Thymus (tissue), 11 donors: ENCODE measurements at regions not wholly inside any gene's neighbourhood (a gene's known extent, or its start where the extent isn't known, plus 50 kb on each side); places are given as distances from the start of the nearest gene placed in this dataset.

ENCODE experiments used
- DNase-seq, 9 donors: peaks; one replicate each; pipeline ENCODE4 v3.0.0-alpha.2; 2013; ENCODE audit warnings: low spot score in 9 of 9, low read depth in 6 of 9, missing footprints in 1 of 9
- H3K27ac ChIP-seq, 2 donors: one replicate each; pipeline ENCODE4 v1.5.1; 2013; ENCODE audit warnings: control low read depth in 1 of 2, low read depth in 1 of 2, low read length in 1 of 2, mild to moderate bottlenecking in 1 of 2, moderate library complexity in 1 of 2
- H3K27me3 ChIP-seq, 2 donors: one replicate each; pipeline ENCODE4 v1.5.1; 2013; ENCODE audit warnings: low read length in 1 of 2; ENCODE audit not compliant: control insufficient read depth in 2 of 2, insufficient read depth in 1 of 2
- H3K36me3 ChIP-seq, 2 donors: one replicate each; pipeline ENCODE4 v1.5.1; 2013; ENCODE audit warnings: low read length in 1 of 2, mild to moderate bottlenecking in 1 of 2, moderate library complexity in 1 of 2; ENCODE audit not compliant: control insufficient read depth in 2 of 2, insufficient read depth in 2 of 2
- H3K4me1 ChIP-seq, 2 donors: one replicate each; pipeline ENCODE4 v1.5.1; 2013; ENCODE audit warnings: low read length in 2 of 2; ENCODE audit not compliant: control insufficient read depth in 2 of 2, insufficient read depth in 2 of 2
- H3K4me3 ChIP-seq, 2 donors: one replicate each; pipeline ENCODE4 v1.5.1; 2013; ENCODE audit warnings: low read length in 2 of 2, control low read depth in 1 of 2, mild to moderate bottlenecking in 1 of 2
- H3K9me3 ChIP-seq, 2 donors: one replicate each; pipeline ENCODE4 v1.5.1; 2013; ENCODE audit warnings: low read length in 1 of 2, mild to moderate bottlenecking in 1 of 2; ENCODE audit not compliant: control insufficient read depth in 2 of 2, insufficient read depth in 1 of 2
- WGBS: extraction: QIAGEN DNeasy Blood & Tissue Kit; methylation state at CpG from one replicate; pipeline ENCODE4 v1.1.7; 2013; 5-methylcytosine and 5-hydroxymethylcytosine counted together
- donor health status: healthy.

DNA sequence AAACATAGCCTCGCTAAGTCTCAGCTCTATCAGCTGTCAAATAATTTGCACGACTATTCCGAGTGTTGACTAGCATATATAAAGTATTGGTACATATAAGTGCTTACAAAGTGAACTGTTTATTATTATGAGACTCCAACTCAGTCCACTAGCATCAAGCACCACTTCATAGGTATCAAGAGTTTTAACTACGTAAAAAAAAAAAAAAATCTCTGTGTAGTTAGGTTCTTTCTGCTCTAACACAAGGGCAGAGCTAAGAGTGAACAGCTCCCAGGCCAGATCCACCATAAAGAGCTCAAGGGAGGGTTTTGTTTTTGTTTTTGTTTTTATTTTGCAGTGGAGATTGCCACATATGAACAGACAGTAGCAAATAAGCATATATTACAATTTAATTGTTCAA is 309.8 kb upstream of the SGK1 start:
- WGBS, result 97% methylated on average over 4 of the region's 4 CpGs
- Histone ChIP-seq H3K9me3 (no peaks in the 10 kb centered on the region), H3K36me3 (no peaks in the 10 kb centered on the region), H3K4me1 (peaks cover 0 to 2% of the 10 kb centered on the region in 2 donors), H3K4me3 (no peak overlapping the region), H3K27ac (no peak overlapping the region), H3K27me3 (peaks cover 0 to 2% of the 10 kb centered on the region in 2 donors)
- DNase-seq, result no peak

DNA sequence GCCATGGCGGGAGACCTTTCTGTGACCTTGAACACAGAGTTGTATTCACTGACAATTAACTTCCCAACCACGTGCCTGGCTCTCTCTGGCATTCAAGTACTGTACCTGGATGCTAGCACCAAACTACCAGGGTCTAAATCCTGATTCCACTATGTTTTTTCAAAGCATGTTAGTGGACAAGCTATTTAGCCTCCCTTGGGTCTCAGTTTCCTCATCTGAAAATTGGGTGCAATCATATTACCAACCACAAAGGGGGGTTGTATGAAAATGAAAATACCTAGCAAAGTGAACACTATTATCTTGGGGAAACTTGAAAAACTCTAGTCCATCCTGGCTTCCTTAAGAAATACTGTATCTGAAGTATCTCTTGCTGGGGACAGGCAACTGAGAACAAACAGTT is 308.7 kb upstream of the SGK1 start:
- H3K36me3 ChIP-seq, result no peaks in the 10 kb centered on the region
- no peak for DNase-seq
- 97% methylated on average over 2 of the region's 2 CpGs for WGBS
- peaks cover 0 to 2% of the 10 kb centered on the region in 2 donors for H3K4me1 ChIP-seq
- no peak overlapping the region for H3K27ac ChIP-seq
- no peaks in the 10 kb centered on the region for H3K9me3 ChIP-seq
- H3K4me3 ChIP-seq, result no peak overlapping the region
- no peaks in the 10 kb centered on the region for H3K27me3 ChIP-seq

DNA sequence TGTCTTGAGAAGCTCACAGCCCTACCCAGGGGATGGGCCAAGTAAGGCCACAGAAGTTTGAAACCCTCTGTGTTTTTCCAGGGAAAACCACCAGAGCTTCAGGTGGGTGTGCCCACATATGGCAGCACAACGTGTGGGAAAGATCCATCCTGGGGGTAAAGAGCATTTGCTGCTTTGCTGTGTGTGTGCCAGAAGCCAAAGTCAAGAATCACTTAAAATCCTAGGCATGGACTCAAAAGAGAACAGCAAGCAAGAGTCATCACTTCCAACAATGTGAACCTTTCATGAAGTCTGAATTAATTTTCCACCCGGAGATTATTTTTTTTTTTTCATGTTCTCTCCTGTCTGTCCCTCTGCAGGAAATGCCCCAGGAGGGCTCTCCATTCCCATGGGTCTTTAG is 308.2 kb upstream of the SGK1 start:
- H3K27me3 ChIP-seq, result no peaks in the 10 kb centered on the region
- H3K4me1 ChIP-seq, result peaks cover 0 to 2% of the 10 kb centered on the region in 2 donors
- H3K36me3 ChIP-seq, result no peaks in the 10 kb centered on the region
- H3K9me3 ChIP-seq, result no peaks in the 10 kb centered on the region
- no peak for DNase-seq
- WGBS, result 75% methylated on average over 2 of the region's 2 CpGs
- no peak overlapping the region for H3K27ac ChIP-seq
- H3K4me3 ChIP-seq, result no peak overlapping the region

DNA sequence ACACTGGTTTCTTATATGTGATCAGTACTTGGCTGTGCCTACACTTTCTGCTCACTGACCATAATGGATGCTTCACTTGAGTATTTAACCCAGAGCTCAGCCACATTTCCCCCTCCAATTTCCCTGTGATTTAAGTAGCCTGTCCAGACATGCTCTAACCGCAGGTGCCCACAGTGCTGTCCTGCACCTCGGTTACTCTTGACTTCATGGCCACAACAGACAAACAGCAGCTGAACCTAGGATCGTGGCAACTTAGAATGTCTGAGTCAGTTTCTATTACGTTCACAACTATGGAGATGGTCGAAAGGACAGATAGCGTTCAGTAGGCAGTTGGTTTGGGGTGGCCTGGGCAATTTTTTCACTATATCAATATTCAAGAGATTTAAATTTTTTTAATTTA is 306.9 kb upstream of the SGK1 start:
- no peaks in the 10 kb centered on the region for H3K9me3 ChIP-seq
- no peaks in the 10 kb centered on the region for H3K36me3 ChIP-seq
- DNase-seq, result no peak
- no peak overlapping the region for H3K27ac ChIP-seq
- 97% methylated on average over 6 of the region's 6 CpGs for WGBS
- H3K4me3 ChIP-seq, result no peak overlapping the region
- H3K27me3 ChIP-seq, result no peaks in the 10 kb centered on the region
- no peaks in the 10 kb centered on the region for H3K4me1 ChIP-seq

DNA sequence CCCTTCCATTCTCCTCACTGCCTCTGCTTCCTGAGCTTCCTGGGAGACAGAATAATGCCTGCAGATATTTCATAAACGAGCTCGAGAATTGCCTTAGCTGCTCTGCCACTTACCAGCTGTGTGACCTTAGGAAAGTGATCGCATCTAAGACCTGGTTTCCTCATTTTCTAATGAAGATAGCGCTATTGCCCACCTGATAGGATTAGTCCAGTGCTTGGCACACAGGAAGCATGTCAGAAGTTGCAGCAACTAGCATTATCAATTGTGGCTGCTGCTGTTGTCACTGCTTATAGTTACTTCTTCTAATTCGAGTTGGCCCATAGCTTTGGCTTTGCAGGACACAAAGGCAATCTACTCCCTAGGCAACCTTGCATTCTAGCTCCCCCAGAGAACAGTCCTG is 305.5 kb upstream of the SGK1 start:
- H3K4me1 ChIP-seq, result no peaks in the 10 kb centered on the region

DNA sequence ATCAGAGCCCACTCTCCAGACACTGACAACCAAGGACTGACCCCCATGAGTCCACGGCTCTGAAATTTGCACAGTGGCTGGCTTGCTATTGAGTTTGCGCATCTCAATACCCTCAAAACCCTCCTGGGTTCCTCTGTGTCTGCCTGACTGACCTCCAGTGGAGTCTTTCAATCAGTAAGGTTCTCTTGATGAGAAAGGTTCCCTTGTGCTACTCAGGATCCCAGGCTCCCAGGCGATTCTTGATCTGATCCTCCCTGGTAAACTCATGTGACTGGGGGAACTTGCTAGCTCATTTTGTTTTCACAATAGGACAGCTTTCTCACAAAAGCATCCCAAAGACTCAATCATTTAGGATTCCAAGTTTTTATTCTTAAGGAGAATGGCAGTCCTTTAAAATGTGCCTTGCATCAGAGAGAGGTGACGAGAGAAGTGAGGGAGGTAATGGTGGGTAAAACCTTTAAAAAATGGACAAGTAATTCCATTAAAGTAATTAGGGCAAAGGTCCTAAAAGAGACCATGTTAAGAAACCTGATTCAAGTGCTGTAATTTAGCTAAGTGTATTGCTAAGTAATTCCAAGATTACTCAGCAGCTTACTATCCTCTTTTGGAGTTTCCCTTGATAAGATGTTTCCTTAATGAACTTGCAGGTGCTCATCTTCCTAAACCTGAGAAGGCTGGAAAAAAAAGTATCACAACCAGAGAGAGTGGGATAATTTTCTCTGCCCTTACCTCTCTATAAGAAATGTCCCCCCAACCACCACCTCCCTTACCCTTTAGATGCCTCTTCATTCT is 304.7 kb upstream of the SGK1 start:
- Histone ChIP-seq H3K27ac (no peak overlapping the region), H3K4me1 (no peaks in the 10 kb centered on the region)
- WGBS, result 97% methylated on average over 4 of the region's 4 CpGs

More for the DNA sequence above, 305.5 kb upstream of the SGK1 start:
- Histone ChIP-seq H3K4me3 (no peak overlapping the region), H3K36me3 (no peaks in the 10 kb centered on the region), H3K9me3 (no peaks in the 10 kb centered on the region), H3K27me3 (no peaks in the 10 kb centered on the region), H3K27ac (no peak overlapping the region)
- WGBS, result 97% methylated on average over 5 of the region's 5 CpGs
- no peak for DNase-seq

DNA sequence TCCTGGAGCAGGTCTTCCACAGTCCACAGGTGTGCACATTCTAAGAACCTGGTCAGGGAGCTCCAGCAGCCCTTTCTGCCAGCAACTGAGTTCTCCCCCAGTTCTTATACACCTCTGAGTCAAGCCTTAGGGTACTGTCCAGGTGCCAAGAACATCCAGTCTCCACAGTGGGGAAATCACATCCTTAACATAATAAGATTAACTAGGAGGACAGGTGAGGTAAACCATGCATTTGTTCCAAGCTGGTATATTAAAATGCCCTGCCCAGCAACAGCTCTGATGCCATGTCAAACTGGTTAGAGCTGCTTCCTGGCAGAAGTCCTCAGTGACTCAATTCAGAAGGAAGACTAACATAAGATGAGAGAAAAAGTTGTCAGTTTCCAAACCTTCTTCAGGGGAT is 303.9 kb upstream of the SGK1 start:
- H3K9me3 ChIP-seq, result no peaks in the 10 kb centered on the region
- no peak for DNase-seq
- no peaks in the 10 kb centered on the region for H3K36me3 ChIP-seq
- H3K27ac ChIP-seq, result no peak overlapping the region
- no peaks in the 10 kb centered on the region for H3K4me1 ChIP-seq
- H3K4me3 ChIP-seq, result no peak overlapping the region
- H3K27me3 ChIP-seq, result no peaks in the 10 kb centered on the region

More for the DNA sequence above, 304.7 kb upstream of the SGK1 start:
- DNase-seq, result no peak
- no peaks in the 10 kb centered on the region for H3K27me3 ChIP-seq
- no peaks in the 10 kb centered on the region for H3K36me3 ChIP-seq
- H3K4me3 ChIP-seq, result no peak overlapping the region
- no peaks in the 10 kb centered on the region for H3K9me3 ChIP-seq

DNA sequence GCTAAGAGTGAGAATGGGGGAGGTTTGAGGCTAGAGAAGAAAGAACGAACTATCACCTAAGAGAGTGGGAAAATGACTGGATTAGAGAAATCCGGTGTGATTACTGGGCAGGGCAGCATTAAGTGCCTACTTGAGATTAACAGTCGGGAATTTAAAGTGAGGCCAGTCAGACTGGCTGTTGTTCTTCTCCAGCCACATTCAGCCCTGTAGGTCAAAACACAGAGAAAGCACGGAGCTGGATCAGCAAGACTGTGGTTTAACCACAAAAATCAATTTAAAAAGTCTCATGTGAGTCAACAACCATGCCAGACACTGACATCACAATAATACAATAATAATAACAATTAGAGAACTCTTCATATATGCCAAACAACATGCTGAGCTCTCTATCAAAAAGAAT is 301.9 kb upstream of the SGK1 start:
- H3K36me3 ChIP-seq, result no peaks in the 10 kb centered on the region
- H3K4me3 ChIP-seq, result no peak overlapping the region
- no peak for DNase-seq
- no peak overlapping the region for H3K27ac ChIP-seq
- H3K4me1 ChIP-seq, result no peaks in the 10 kb centered on the region
- H3K9me3 ChIP-seq, result no peaks in the 10 kb centered on the region
- no peaks in the 10 kb centered on the region for H3K27me3 ChIP-seq
- WGBS, result 80% methylated on average over 4 of the region's 4 CpGs

DNA sequence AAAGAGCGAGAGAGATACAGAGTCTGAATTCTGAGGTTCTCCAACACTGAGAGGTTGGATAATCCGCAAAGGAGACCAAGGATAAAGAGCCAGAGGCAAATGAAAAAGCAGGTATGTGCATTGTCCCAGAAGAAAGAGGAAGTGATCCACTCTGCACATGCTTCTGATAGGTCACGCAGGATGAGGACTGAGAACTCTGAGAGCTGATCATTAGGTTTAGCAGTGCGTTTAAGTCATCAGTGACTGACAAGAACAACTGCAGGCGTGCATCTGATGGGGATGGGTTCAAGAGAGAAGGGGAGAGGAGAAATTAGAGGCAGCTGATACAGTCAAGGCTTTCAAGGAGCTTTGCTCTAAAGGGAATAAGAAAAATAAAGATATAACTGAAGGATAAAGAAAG is 301.2 kb upstream of the SGK1 start:
- H3K27ac ChIP-seq, result no peak overlapping the region
- no peak overlapping the region for H3K4me3 ChIP-seq
- no peaks in the 10 kb centered on the region for H3K27me3 ChIP-seq
- H3K4me1 ChIP-seq, result no peaks in the 10 kb centered on the region
- H3K36me3 ChIP-seq, result no peaks in the 10 kb centered on the region
- no peak for DNase-seq
- H3K9me3 ChIP-seq, result no peaks in the 10 kb centered on the region
- WGBS, result over 99% methylated on average over 5 of the region's 5 CpGs
